Glutamatergic neuron (in vitro differentiated cells): ENCODE measurements at regions not wholly inside any gene's neighbourhood (a gene's known extent, or its start where the extent isn't known, plus 50 kb on each side); places are given as distances from the start of the nearest gene placed in this dataset.
A peak's percentile ranks its signal among the peaks of the same experiment; 100 is the strongest.

ENCODE experiments used
- DNase-seq: peaks from one replicate; pipeline ENCODE4 v3.0.0; 2022
- H3K27ac Mint-ChIP-seq: one replicate; pipeline ENCODE4 v1.8.0; 2020; ENCODE audit warnings: mild to moderate bottlenecking, mixed read lengths, inconsistent platforms; ENCODE audit not compliant: unreplicated experiment
- H3K27me3 Mint-ChIP-seq: one replicate; pipeline ENCODE4 v1.8.0; 2020; ENCODE audit warnings: mild to moderate bottlenecking, moderate library complexity, mixed read lengths, inconsistent platforms; ENCODE audit not compliant: unreplicated experiment
- H3K36me3 Mint-ChIP-seq: one replicate; pipeline ENCODE4 v1.8.0; 2020; ENCODE audit warnings: mild to moderate bottlenecking, mixed read lengths, inconsistent platforms; ENCODE audit not compliant: unreplicated experiment
- H3K4me1 Mint-ChIP-seq: one replicate; pipeline ENCODE4 v1.8.0; 2020; ENCODE audit warnings: mild to moderate bottlenecking, low read depth, mixed read lengths, inconsistent platforms; ENCODE audit not compliant: unreplicated experiment
- H3K4me3 Mint-ChIP-seq: one replicate; pipeline ENCODE4 v1.8.0; 2020; ENCODE audit warnings: mild to moderate bottlenecking, mixed read lengths, inconsistent platforms; ENCODE audit not compliant: unreplicated experiment
- H3K9me3 Mint-ChIP-seq: one replicate; pipeline ENCODE4 v1.8.0; 2020; ENCODE audit warnings: mild to moderate bottlenecking, moderate library complexity, mixed read lengths, inconsistent platforms; ENCODE audit not compliant: unreplicated experiment
- TF ChIP-seq, protein P1 (sequence below): fragments of 200-600 bp; sonication (generic); IDR thresholded peaks from one replicate; pipeline ENCODE4 v1.5.0; 2021; ENCODE audit not compliant: partially characterized antibody, unreplicated experiment

DNA sequence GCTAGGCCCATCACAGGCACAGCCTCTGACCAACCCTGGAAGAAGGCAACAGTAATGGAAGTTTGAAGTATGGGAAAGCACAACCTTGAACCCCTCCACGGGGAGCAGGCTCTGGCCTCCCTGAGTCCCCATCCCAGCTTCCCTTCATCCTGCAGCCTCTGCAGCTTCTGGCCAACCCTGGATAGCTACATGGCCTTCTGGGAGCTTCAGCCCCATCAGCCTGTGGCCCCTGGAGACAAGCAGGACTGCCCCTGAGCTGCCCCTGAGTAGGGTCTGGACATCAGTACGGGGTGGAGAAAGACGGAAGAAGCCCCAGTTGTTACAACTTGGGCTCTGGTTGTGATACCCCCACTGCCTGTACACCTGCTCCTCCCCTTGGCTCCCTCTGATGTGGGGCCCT lies 113.8 kb upstream of the CD82 start:
- no peak overlapping the region for H3K27ac Mint-ChIP-seq
- DNase-seq: no peak
- H3K4me3 Mint-ChIP-seq: no peak overlapping the region
- TF ChIP-seq, protein P1, sequence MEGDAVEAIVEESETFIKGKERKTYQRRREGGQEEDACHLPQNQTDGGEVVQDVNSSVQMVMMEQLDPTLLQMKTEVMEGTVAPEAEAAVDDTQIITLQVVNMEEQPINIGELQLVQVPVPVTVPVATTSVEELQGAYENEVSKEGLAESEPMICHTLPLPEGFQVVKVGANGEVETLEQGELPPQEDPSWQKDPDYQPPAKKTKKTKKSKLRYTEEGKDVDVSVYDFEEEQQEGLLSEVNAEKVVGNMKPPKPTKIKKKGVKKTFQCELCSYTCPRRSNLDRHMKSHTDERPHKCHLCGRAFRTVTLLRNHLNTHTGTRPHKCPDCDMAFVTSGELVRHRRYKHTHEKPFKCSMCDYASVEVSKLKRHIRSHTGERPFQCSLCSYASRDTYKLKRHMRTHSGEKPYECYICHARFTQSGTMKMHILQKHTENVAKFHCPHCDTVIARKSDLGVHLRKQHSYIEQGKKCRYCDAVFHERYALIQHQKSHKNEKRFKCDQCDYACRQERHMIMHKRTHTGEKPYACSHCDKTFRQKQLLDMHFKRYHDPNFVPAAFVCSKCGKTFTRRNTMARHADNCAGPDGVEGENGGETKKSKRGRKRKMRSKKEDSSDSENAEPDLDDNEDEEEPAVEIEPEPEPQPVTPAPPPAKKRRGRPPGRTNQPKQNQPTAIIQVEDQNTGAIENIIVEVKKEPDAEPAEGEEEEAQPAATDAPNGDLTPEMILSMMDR: no peak
- H3K9me3 Mint-ChIP-seq: peaks cover 1% of the 10 kb centered on the region
- H3K36me3 Mint-ChIP-seq: no peaks in the 10 kb centered on the region
- no peaks in the 10 kb centered on the region for H3K4me1 Mint-ChIP-seq
- peaks cover 2% of the 10 kb centered on the region for H3K27me3 Mint-ChIP-seq

DNA sequence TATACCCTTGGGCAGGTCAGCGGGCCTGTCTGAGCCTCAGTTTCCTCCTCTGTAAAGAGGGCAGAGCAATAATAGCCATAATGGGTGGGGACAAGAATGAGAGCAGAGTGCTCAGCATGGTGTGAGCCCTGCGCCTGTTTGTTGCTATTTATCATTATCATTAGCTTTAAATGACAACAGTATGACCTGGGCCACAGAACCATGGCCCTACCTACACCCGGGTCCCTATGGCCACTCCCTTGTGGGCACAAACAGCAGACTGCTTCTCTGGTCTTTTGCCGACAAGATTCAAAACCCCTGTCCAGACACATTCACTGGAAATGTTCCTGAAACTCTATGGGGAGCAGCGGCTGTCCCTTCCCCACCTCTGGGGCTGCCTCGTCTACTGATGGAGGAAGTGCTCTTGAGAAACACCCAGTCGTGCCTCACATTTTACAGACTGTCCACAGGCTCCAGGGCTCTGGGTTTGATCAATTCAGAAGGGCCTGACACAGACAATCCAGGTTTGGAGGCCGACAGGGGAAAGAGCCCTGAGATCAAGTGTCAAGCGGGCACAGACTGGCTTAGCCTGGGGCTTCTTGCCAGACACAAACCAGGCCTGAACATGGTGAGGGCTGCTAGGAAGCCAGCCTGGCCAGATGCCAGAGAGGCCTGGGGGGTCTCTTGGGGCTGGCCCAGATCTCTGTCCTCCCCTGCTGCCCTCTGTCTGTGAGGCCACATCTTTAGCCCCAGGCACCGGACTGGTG lies 112.5 kb upstream of the CD82 start:
- no peak overlapping the region for H3K4me3 Mint-ChIP-seq
- no peaks in the 10 kb centered on the region for H3K4me1 Mint-ChIP-seq
- H3K9me3 Mint-ChIP-seq: peaks cover 1% of the 10 kb centered on the region
- TF ChIP-seq, protein P1: no peak
- peak; percentile 28 for DNase-seq
- H3K27ac Mint-ChIP-seq: no peak overlapping the region
- peaks cover 2% of the 10 kb centered on the region for H3K27me3 Mint-ChIP-seq
- no peaks in the 10 kb centered on the region for H3K36me3 Mint-ChIP-seq

DNA sequence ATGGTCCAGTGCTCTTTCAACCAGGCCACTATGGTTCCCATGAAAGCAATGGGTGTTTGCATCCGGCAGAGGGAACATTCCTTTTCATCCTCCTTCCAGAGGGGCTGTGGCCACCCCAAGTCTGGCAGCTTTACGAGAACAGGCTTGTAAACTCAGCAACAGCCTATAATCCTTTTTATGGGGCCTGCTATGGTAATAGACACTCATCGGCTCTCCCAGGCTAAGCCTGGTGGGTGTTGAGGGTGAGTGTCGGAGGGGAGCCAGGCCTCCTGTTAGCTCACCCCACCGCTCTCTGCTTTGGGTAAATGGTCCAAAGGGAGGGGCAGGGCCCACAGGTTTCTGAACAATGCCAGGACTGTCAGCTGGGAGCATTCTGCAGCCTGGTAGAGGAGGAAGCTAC lies 111.6 kb upstream of the CD82 start:
- peaks cover 3% of the 10 kb centered on the region for H3K27me3 Mint-ChIP-seq
- TF ChIP-seq, protein P1: no peak
- no peak overlapping the region for H3K4me3 Mint-ChIP-seq
- DNase-seq: no peak
- H3K9me3 Mint-ChIP-seq: peaks cover 1% of the 10 kb centered on the region
- H3K4me1 Mint-ChIP-seq: no peaks in the 10 kb centered on the region
- H3K27ac Mint-ChIP-seq: no peak overlapping the region
- no peaks in the 10 kb centered on the region for H3K36me3 Mint-ChIP-seq

DNA sequence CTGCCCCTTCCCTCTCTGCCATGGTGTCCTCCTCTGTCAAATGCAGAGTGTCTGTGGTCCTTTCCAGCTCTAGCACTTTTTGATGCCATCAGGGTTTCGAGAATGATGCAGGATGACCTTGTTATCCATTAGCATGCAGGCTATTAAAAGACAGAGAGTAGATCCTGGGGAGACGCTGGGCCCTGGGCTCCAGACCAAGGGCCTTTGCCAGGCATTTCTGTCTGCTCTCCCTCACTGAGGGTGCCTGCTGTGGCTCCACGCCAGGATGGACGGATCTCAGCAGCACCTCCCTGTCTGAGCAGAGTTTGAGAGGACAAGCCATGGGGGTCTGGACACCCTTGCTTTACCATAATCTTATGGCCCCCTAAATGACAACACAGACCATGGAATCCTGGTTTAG lies 110.8 kb upstream of the CD82 start:
- no peak for DNase-seq
- Mint-ChIP-seq H3K9me3 (peaks cover 1% of the 10 kb centered on the region), H3K27ac (no peak overlapping the region), H3K4me3 (no peak overlapping the region), H3K27me3 (peaks cover 4% of the 10 kb centered on the region), H3K4me1 (no peaks in the 10 kb centered on the region), H3K36me3 (peaks cover 2% of the 10 kb centered on the region)
- TF ChIP-seq, protein P1: no peak

DNA sequence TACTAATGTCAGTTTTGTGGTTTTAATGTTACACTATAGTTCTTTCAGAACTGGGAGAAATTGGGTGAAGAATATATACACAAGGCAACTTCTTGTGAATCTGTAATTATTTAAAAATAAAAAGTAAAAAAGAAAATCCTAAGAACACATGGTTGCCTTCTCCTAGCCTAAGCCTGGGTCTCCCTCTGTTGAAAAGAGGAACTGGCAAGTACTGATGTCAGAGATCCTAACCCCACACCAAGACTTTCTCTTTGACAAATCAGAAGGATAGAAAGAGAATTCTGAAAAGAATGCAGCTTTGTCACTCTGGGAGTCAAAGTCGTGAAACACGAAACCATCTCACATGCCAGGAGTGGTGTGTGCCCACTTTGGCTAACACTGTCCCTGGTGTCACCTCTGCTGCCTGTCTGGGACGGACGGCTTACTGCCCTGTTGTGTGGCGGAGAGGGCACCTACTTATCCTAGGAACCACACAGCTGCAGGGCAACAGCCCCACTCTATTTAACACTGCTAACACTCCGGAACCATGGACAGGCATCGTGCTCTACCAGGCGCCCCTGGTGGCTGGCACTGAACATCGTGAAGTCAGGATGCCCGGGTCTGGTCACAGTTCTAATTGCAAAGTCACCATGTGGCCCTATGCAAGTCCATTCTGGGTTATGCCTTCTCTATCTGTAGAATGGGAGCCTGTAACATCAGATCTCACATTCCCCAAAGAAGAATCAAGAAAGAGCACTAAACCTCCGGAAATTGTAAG lies 108.7 kb upstream of the CD82 start:
- Mint-ChIP-seq H3K36me3 (peaks cover 19% of the 10 kb centered on the region), H3K27me3 (peaks cover 4% of the 10 kb centered on the region), H3K27ac (no peak overlapping the region), H3K9me3 (peaks cover 3% of the 10 kb centered on the region), H3K4me3 (no peak overlapping the region), H3K4me1 (no peaks in the 10 kb centered on the region)
- TF ChIP-seq, protein P1: peak; percentile 45
- DNase-seq: no peak
